H1 (cell line): ENCODE measurements at regions not wholly inside any gene's neighbourhood (a gene's known extent, or its start where the extent isn't known, plus 50 kb on each side); places are given as distances from the start of the nearest gene placed in this dataset.

ENCODE experiments used
- BACH1 ChIP-seq: IDR thresholded peaks from 2 replicates; pipeline ENCODE4 v1.6.1; 2012; ENCODE audit warnings: low read length, improper control_type of control experiment
- CEBPB ChIP-seq: IDR thresholded peaks from 2 replicates; pipeline ENCODE4 v1.6.1; 2012; ENCODE audit warnings: low read depth, low read length
- CHD7 ChIP-seq: fragments of 300-600 bp; sonication (generic); IDR thresholded peaks from 2 replicates; pipeline ENCODE4 v1.7.1; 2012; ENCODE audit warnings: low read length, moderate library complexity, mild to moderate bottlenecking, inconsistent platforms; ENCODE audit not compliant: insufficient replicate concordance
- CREB1 ChIP-seq: IDR thresholded peaks from 2 replicates; pipeline ENCODE4 v1.6.1; 2012; ENCODE audit warnings: inconsistent platforms
- FOSL1 ChIP-seq: IDR thresholded peaks from 2 replicates; pipeline ENCODE4 v1.6.1; 2011; ENCODE audit warnings: mild to moderate bottlenecking, low read depth, low read length, moderate library complexity; ENCODE audit not compliant: insufficient read depth
- HDAC2 ChIP-seq, 2 experiments: fragments of 300-600 bp in 1 of 2; sonication (generic) in 1 of 2; IDR thresholded peaks; 2 replicates each; pipeline ENCODE4 v1.6.1; 2011 to 2012; ENCODE audit warnings: low read depth in 2 of 2, low read length in 2 of 2, mild to moderate bottlenecking in 2 of 2, moderate library complexity in 2 of 2, borderline replicate concordance in 1 of 2, inconsistent platforms in 1 of 2
- MAFK ChIP-seq: IDR thresholded peaks from 2 replicates; pipeline ENCODE4 v1.6.1; 2012; ENCODE audit warnings: low read depth, mild to moderate bottlenecking, improper control_type of control experiment, low read length
- RNF2 ChIP-seq: fragments of 200-900, 300-1000 bp; sonication (generic); IDR thresholded peaks from 2 replicates; pipeline ENCODE4 v1.7.1; 2016; ENCODE audit warnings: borderline replicate concordance, low read depth, mild to moderate bottlenecking, antibody characterized with exemption, low read length; ENCODE audit not compliant: poor library complexity, severe bottlenecking; ENCODE audit errors: missing control alignments
- SP4 ChIP-seq: IDR thresholded peaks from 2 replicates; pipeline ENCODE4 v1.6.1; 2012; ENCODE audit warnings: low read length, inconsistent platforms

- no peak for TF ChIP-seq HDAC2 (IDR thresholded peaks at IDR 0.05; ENCODE audit: borderline replicate concordance in 1 of 2, low read depth in 2 of 2, low read length in 2 of 2)
- no peak for TF ChIP-seq RNF2
- TF ChIP-seq MAFK: no peak
- no peak for TF ChIP-seq CEBPB
- no peak for TF ChIP-seq SP4
- TF ChIP-seq CHD7: no peak
- no peak for TF ChIP-seq CREB1
- no peak for TF ChIP-seq BACH1
- TF ChIP-seq FOSL1: no peak
Observed at GRCh38 chr1:93746021-93746812, 64.6 kb upstream of the BCAR3 start (continued).
